Upper lobe of right lung (tissue), 1 donor: ENCODE measurements at regions not wholly inside any gene's neighbourhood (a gene's known extent, or its start where the extent isn't known, plus 50 kb on each side); places are given as distances from the start of the nearest gene placed in this dataset.

Source experiments
- ATAC-seq: fragments of 200-7000 bp; cut with Tn5 transposase; one replicate; pipeline ENCODE4 v1.9.1; 2020; ENCODE audit warnings: mild to moderate bottlenecking, moderate library complexity
- DNase-seq: peaks from one replicate; pipeline ENCODE4 v3.0.0-alpha.2; 2020
- H3K27ac ChIP-seq: fragments of 200-600 bp; one replicate; pipeline ENCODE4 v1.8.0; 2022
- H3K27me3 ChIP-seq: fragments of 200-600 bp; one replicate; pipeline ENCODE4 v1.8.0; 2022; ENCODE audit warnings: mild to moderate bottlenecking
- H3K36me3 ChIP-seq: fragments of 200-600 bp; one replicate; pipeline ENCODE4 v1.8.0; 2022
- H3K4me1 ChIP-seq: fragments of 200-600 bp; one replicate; pipeline ENCODE4 v1.8.0; 2022
- H3K4me3 ChIP-seq: fragments of 200-600 bp; one replicate; pipeline ENCODE4 v1.8.0; 2022; ENCODE audit warnings: mild to moderate bottlenecking
- H3K9me3 ChIP-seq: fragments of 200-600 bp; one replicate; pipeline ENCODE4 v1.8.0; 2022
- intact Hi-C: fragments of 100-400 bp; cut with DNase I; formaldehyde crosslinking; loops from one replicate; pipeline ENCODE4 v1.11.0; 2022
- TF ChIP-seq, protein P1 (sequence below): fragments of 200-600 bp; IDR thresholded peaks from one replicate; pipeline ENCODE4 v1.8.0; 2022; ENCODE audit warnings: antibody characterized with exemption
- donor health status: DM: no; HTN: yes; CAD: no; lungs with severe emphysema.

DNA sequence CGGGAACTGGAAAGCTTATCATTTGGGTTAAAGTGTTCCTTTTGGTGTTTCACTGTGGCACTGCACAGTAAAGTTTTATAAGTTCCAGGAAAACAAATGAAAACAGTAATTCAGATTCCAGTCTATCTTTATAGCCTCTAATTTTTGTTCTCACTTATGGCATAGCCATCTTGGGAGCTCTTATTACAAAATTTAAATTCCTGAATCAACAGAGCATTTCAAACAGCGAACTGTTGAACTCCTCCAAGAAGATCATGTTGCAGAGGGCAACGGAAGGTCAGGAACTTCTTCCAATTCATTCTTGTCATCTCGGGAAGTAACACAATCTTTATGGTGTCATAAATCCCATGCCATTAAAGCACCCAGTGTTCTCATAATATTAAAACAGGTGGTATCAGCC lies 229.1 kb downstream of the KCNC2 start:
- H3K36me3 ChIP-seq, result no peaks in the 10 kb centered on the region

DNA sequence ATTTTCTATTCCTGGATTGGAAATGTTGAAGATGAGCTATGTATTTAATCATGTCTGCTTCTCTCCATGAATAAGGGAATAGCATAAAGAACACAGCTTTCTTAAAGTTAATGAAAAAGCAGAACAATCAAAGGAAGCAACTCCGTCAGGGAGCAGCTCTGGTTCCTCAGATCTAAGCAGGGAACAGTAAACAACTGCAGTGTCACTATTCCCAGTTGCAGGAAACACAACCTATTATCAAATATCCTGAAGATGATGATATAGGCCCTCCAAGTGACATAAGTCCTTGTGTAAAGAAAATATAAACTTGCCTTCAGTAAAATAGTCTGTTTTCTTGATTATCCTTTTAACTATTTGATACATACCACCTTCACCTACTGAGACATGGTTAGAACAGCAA lies 228.1 kb downstream of the KCNC2 start:
- no peaks in the 10 kb centered on the region for H3K27me3 ChIP-seq
- DNase-seq, result no peak
- no peak overlapping the region for H3K27ac ChIP-seq
- no peak for ATAC-seq
- no peaks in the 10 kb centered on the region for H3K9me3 ChIP-seq
- TF ChIP-seq, protein P1, sequence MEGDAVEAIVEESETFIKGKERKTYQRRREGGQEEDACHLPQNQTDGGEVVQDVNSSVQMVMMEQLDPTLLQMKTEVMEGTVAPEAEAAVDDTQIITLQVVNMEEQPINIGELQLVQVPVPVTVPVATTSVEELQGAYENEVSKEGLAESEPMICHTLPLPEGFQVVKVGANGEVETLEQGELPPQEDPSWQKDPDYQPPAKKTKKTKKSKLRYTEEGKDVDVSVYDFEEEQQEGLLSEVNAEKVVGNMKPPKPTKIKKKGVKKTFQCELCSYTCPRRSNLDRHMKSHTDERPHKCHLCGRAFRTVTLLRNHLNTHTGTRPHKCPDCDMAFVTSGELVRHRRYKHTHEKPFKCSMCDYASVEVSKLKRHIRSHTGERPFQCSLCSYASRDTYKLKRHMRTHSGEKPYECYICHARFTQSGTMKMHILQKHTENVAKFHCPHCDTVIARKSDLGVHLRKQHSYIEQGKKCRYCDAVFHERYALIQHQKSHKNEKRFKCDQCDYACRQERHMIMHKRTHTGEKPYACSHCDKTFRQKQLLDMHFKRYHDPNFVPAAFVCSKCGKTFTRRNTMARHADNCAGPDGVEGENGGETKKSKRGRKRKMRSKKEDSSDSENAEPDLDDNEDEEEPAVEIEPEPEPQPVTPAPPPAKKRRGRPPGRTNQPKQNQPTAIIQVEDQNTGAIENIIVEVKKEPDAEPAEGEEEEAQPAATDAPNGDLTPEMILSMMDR, result no peak
- H3K4me1 ChIP-seq, result no peaks in the 10 kb centered on the region
- H3K36me3 ChIP-seq, result no peaks in the 10 kb centered on the region
- intact Hi-C loops, result no loop called here
- H3K4me3 ChIP-seq, result no peak overlapping the region

More for the DNA sequence above, 229.1 kb downstream of the KCNC2 start:
- ATAC-seq (no peak), DNase-seq (no peak)
- intact Hi-C loops, result no loop called here
- TF ChIP-seq, protein P1, result no peak
- Histone ChIP-seq H3K27me3 (no peaks in the 10 kb centered on the region), H3K27ac (no peak overlapping the region), H3K9me3 (no peaks in the 10 kb centered on the region), H3K4me1 (no peaks in the 10 kb centered on the region), H3K4me3 (no peak overlapping the region)

DNA sequence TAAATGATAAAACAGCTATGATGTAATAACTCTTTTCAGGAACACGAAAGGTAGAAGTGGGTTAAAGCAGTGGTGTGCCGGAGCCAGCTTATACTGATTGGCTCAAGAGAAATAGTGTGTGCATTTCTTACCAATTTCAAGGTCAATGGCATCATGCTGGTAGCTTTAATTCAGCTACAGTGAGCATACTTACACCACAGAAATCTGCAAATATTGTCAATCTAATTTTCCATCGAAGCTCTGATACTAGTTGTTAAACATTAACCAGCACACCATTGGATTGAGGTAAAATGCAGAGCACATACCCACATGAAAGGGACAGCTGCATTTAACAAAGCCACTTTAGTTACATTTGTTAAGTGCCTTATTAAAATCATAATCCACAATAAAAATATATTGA lies 225.7 kb downstream of the KCNC2 start:
- H3K4me3 ChIP-seq, result no peak overlapping the region
- H3K27me3 ChIP-seq, result no peaks in the 10 kb centered on the region
- no peaks in the 10 kb centered on the region for H3K36me3 ChIP-seq
- TF ChIP-seq, protein P1, result no peak
- no peaks in the 10 kb centered on the region for H3K4me1 ChIP-seq
- DNase-seq (no peak), ATAC-seq (no peak)
- H3K9me3 ChIP-seq, result no peaks in the 10 kb centered on the region
- H3K27ac ChIP-seq, result no peak overlapping the region
- intact Hi-C loops, result no loop called here

DNA sequence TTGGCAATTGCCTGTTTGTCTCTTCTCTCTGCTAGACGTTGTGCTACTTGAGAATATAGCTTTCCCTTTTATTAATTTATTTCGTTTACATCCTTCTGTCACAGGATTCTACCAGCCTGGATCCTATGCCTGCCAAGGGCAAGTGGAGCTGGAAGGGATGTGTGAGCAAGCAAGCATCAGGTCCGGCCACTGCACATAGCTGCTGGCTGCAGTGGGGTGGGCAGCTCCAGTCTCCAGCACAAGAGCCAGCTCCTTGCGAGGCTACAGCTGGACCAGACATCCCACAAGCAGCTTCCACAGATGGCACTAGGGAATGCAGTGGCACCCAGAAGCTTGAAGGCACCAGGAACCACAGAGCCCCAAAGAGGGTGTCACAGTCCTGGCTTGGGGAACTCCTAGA lies 225.0 kb downstream of the KCNC2 start:
- intact Hi-C loops, result no loop called here
- Histone ChIP-seq H3K9me3 (no peaks in the 10 kb centered on the region), H3K4me1 (no peaks in the 10 kb centered on the region), H3K27ac (no peak overlapping the region), H3K27me3 (no peaks in the 10 kb centered on the region), H3K36me3 (no peaks in the 10 kb centered on the region), H3K4me3 (no peak overlapping the region)
- TF ChIP-seq, protein P1, result no peak
- ATAC-seq (no peak), DNase-seq (no peak)

DNA sequence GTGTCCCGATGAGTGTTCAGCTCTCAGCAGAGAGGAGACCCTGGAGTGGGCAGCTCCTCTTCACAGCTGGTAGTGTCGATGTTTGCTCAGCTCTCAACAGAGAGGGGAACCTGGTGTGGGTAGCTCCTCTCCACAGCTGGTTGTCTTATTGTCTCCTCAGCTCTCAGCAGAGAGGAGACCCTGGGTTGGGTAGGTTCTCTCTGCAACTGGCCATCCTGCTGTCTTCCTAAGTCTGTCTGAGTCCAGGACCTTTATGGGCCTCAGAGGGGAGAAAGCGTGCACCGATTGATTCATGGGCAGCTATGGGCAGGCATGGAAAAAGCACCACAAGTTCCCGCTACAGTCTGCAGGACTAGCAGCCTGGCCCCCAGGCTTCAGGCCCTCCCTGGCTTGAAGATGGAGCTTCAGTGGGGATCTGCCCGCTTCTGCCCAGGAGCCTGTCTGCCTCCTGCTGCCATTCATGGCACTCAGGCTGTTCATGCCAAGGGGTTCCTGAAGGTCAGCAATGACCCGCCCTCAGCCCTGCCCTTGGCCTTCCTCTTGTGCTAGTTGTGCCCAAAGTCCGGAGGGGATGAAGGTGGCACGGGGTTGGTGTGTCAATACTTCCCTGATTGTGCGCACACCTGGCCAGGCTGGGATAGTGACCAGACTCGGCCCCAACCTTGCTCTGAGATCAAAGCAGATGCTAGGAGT lies 224.2 kb downstream of the KCNC2 start:
- no peak overlapping the region for H3K27ac ChIP-seq
- no peaks in the 10 kb centered on the region for H3K27me3 ChIP-seq
- no peaks in the 10 kb centered on the region for H3K36me3 ChIP-seq
- intact Hi-C loops, result no loop called here
- TF ChIP-seq, protein P1, result no peak
- peak; percentile 51 for DNase-seq
- H3K9me3 ChIP-seq, result no peaks in the 10 kb centered on the region
- no peak overlapping the region for H3K4me3 ChIP-seq
- peak; percentile 32 for ATAC-seq
- H3K4me1 ChIP-seq, result no peaks in the 10 kb centered on the region

DNA sequence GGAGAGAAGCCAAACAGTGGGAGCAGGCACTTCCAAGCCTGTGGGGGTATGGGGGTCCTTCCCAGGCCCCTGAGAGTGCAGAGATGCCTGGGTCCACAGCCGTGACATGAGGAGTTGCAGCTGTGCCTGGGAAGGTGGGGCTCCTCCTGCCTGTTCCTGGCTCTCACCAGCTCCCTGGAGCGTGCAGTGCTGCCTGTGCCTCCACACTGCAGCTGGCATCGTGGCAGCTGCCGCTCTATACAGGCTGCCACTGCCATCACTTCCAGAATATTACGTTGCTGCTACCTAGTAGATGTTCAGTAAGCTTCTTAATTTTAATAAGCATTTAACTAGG lies 223.7 kb downstream of the KCNC2 start:
- Histone ChIP-seq H3K27ac (no peak overlapping the region), H3K4me1 (no peaks in the 10 kb centered on the region), H3K9me3 (no peaks in the 10 kb centered on the region), H3K4me3 (no peak overlapping the region), H3K27me3 (no peaks in the 10 kb centered on the region), H3K36me3 (no peaks in the 10 kb centered on the region)
- TF ChIP-seq, protein P1, result no peak
- peak; percentile 33 for ATAC-seq
- DNase-seq, result peak; percentile 49
- intact Hi-C loops, result no loop called here
